ENCODE measurements at regions not wholly inside any gene's neighbourhood (a gene's known extent, or its start where the extent isn't known, plus 50 kb on each side); places are given as distances from the start of the nearest gene placed in this dataset.

DNA sequence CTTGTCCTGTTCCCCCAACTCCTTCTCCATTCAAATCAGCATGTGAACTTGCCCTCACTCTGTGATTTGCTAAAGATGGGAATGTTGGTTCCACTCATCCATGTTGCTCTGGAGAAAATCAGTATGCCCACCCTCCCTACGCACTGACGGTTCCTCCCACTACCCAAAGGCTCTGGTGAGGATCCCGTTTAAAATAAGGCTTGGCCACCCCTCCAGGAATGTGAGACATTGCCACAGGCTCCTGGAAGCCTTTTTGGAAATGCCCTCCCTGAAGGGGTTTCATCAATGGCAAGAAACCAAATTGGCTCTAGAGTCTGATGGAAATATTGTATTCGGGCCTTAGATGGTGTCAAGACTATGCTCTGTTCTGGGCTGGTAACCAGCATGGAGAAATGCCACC, 187.3 kb downstream of the USP12 start:
- H3K9ac ChIP-seq (ENCODE audit: low read length) = no peak overlapping the region
- intact Hi-C loops (cut with micrococcal nuclease) = loop anchor here (2.0 to 10.0 kb wide), 2 partner anchors 300 to 1000 kb away; partner anchors contain the start of gene URAD

GRCh38 chr13:26983543-26984320, 187.9 kb downstream of the USP12 start:
- ATAC-seq (no peak), DNase-seq (ENCODE audit: low read depth, low spot score) (no peak)
- Histone ChIP-seq H3K4me1 (ENCODE audit: control insufficient read depth in 1 of 2, insufficient read depth in 2 of 2, low read length in 2 of 2) (peaks cover 0 to 3% of the 10 kb centered on the region in 2 experiments; a peak in 1 of 4 replicates), H3K9me3 (ENCODE audit: control insufficient read depth in 1 of 2, insufficient read depth in 1 of 2, low read depth in 1 of 2, low read length in 2 of 2) (no peaks in the 10 kb centered on the region), H3K36me3 (ENCODE audit: control insufficient read depth in 1 of 2, insufficient read depth in 2 of 2, low read length in 2 of 2) (no peaks in the 10 kb centered on the region), H3K79me2 (ENCODE audit: insufficient read depth, low read length) (no peaks in the 10 kb centered on the region), H2AFZ (ENCODE audit: low read depth, low read length, poor library complexity, severe bottlenecking) (no peak overlapping the region), H4K20me1 (ENCODE audit: insufficient read depth) (no peaks in the 10 kb centered on the region), H3K27me3 (ENCODE audit: insufficient read depth, low read length) (no peaks in the 10 kb centered on the region), H3K9ac (ENCODE audit: low read length) (no peak overlapping the region), H3K9me2 (ENCODE audit: insufficient read depth) (no peaks in the 10 kb centered on the region), H3K27ac (ENCODE audit: low read depth, low read length) (no peak overlapping the region), H3K4me2 (ENCODE audit: low read length) (no peak overlapping the region), H3K4me3 (replicated peaks in 1 of 2; ENCODE audit: low read depth in 1 of 2, low read length in 2 of 2) (no peak overlapping the region)
- no peak for TF ChIP-seq ZNF274 (IDR thresholded peaks at IDR 0.05; ENCODE audit: low read depth, low read length)
- no peak for TF ChIP-seq TCF7L2 (IDR thresholded peaks at IDR 0.05; ENCODE audit: borderline replicate concordance, extremely low read depth, insufficient read depth, insufficient read length)
- BruUV-seq (replicated peaks) = no TSS peak
- intact Hi-C loops (cut with micrococcal nuclease) = loop anchor here (2.0 to 10.0 kb wide), 2 partner anchors 301 to 1001 kb away; partner anchors contain the start of gene URAD
- CTCF ChIA-PET = interaction anchor here (1.1 to 1.6 kb wide), 4 partner anchors 37 to 378 kb away, joined by 3 to 17 read pairs (median 4); no protein-coding TSS in a partner anchor
- RAD21 ChIA-PET (ENCODE audit: low non-redundant PET in 1 of 2, low total read pairs in 2 of 2, uncharacterized antibody in 2 of 2, unreplicated experiment in 2 of 2) = no interaction called here
- POLR2A ChIA-PET = no interaction called here

More for the DNA sequence above, 187.3 kb downstream of the USP12 start:
- CTCF ChIA-PET = interaction anchor here (0.9 to 3.2 kb wide), 11 partner anchors 8 to 1000 kb away, joined by 3 to 106 read pairs (median 7); no protein-coding TSS in a partner anchor
- H3K79me2 ChIP-seq (ENCODE audit: insufficient read depth, low read length) = no peaks in the 10 kb centered on the region
- no peak overlapping the region for H3K4me2 ChIP-seq (ENCODE audit: low read length)
- POLR2A ChIA-PET = interaction anchor here (0.9 to 1.8 kb wide), 2 partner anchors 374 to 378 kb away, joined by 3 to 5 read pairs; no protein-coding TSS in a partner anchor
- no peaks in the 10 kb centered on the region for H3K9me2 ChIP-seq (ENCODE audit: insufficient read depth)
- H3K36me3 ChIP-seq (ENCODE audit: control insufficient read depth in 1 of 2, insufficient read depth in 2 of 2, low read length in 2 of 2) = no peaks in the 10 kb centered on the region
- peaks cover 0 to 3% of the 10 kb centered on the region in 2 experiments; a peak in 1 of 4 replicates for H3K4me1 ChIP-seq (ENCODE audit: control insufficient read depth in 1 of 2, insufficient read depth in 2 of 2, low read length in 2 of 2)
- BruUV-seq (replicated peaks) = no TSS peak
- no peak overlapping the region for H3K27ac ChIP-seq (ENCODE audit: low read depth, low read length)
- H2AFZ ChIP-seq (ENCODE audit: low read depth, low read length, poor library complexity, severe bottlenecking) = no peak overlapping the region
- H3K4me3 ChIP-seq (replicated peaks in 1 of 2; ENCODE audit: low read depth in 1 of 2, low read length in 2 of 2) = no peak overlapping the region
- H3K9me3 ChIP-seq (ENCODE audit: control insufficient read depth in 1 of 2, insufficient read depth in 1 of 2, low read depth in 1 of 2, low read length in 2 of 2) = no peaks in the 10 kb centered on the region
- DNase-seq (ENCODE audit: low read depth, low spot score) (no peak), ATAC-seq (no peak)
- no peaks in the 10 kb centered on the region for H3K27me3 ChIP-seq (ENCODE audit: insufficient read depth, low read length)
- TF ChIP-seq CBX3 (IDR thresholded peaks at IDR 0.05; ENCODE audit: low read depth) = no peak
- no peak for TF ChIP-seq RAD21 (IDR thresholded peaks at IDR 0.05; ENCODE audit: low read depth)
- no peak for TF ChIP-seq TCF7L2 (IDR thresholded peaks at IDR 0.05; ENCODE audit: borderline replicate concordance, extremely low read depth, insufficient read depth, insufficient read length)
- no peak for TF ChIP-seq SP1 (IDR thresholded peaks at IDR 0.05; ENCODE audit: low read depth)
- TF ChIP-seq SRF (IDR thresholded peaks at IDR 0.05; ENCODE audit: low read depth) = no peak
- TF ChIP-seq EGR1 (IDR thresholded peaks at IDR 0.05; ENCODE audit: low read depth) = no peak
- no peak for TF ChIP-seq POLR2AphosphoS5 (IDR thresholded peaks at IDR 0.05; ENCODE audit: low read depth, low read length)
- no peak for TF ChIP-seq YY1 (IDR thresholded peaks at IDR 0.05; ENCODE audit: extremely low read depth, insufficient replicate concordance, low read depth, low read length)
- no peak for TF ChIP-seq ELF1 (IDR thresholded peaks at IDR 0.05; ENCODE audit: borderline replicate concordance, low read depth)
- TF ChIP-seq, protein P1, sequence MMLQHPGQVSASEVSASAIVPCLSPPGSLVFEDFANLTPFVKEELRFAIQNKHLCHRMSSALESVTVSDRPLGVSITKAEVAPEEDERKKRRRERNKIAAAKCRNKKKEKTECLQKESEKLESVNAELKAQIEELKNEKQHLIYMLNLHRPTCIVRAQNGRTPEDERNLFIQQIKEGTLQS (IDR thresholded peaks at IDR 0.05) = no peak
- no peak for TF ChIP-seq JUND (IDR thresholded peaks at IDR 0.05)
- no peak for TF ChIP-seq FOSL1 (IDR thresholded peaks at IDR 0.05; ENCODE audit: low read depth)
- no peak for TF ChIP-seq SIN3A (IDR thresholded peaks at IDR 0.05; ENCODE audit: low read depth)
- RAD21 ChIA-PET (ENCODE audit: low non-redundant PET in 1 of 2, low total read pairs in 2 of 2, uncharacterized antibody in 2 of 2, unreplicated experiment in 2 of 2) = interaction anchor here (1.4 to 1.5 kb wide), 2 partner anchors 37 to 300 kb away, joined by 8 to 12 read pairs; no protein-coding TSS in a partner anchor
- no peaks in the 10 kb centered on the region for H4K20me1 ChIP-seq (ENCODE audit: insufficient read depth)
